PFSK-1 (cell line): ENCODE measurements at regions not wholly inside any gene's neighbourhood (a gene's known extent, or its start where the extent isn't known, plus 50 kb on each side); places are given as distances from the start of the nearest gene placed in this dataset.

Experiments
- FOXP2 ChIP-seq: optimal IDR thresholded peaks from 2 replicates; pipeline ENCODE3; 2011; ENCODE audit warnings: borderline replicate concordance, control low read depth, inconsistent platforms; ENCODE audit not compliant: insufficient read depth; ENCODE audit errors: extremely low read length, extremely low read depth
- POLR2AphosphoS5 ChIP-seq: IDR thresholded peaks from 2 replicates; pipeline ENCODE4 v1.6.1; 2012; ENCODE audit warnings: low read depth, mild to moderate bottlenecking, control low read depth, low read length, moderate library complexity
- REST ChIP-seq, 2 experiments: IDR thresholded peaks; 2 replicates each; pipeline versions ENCODE4 v1.6.1 to v1.8.0; 2011 to 2012; ENCODE audit warnings: low read depth in 2 of 2, low read length in 2 of 2, control low read depth in 1 of 2, inconsistent platforms in 1 of 2, mild to moderate bottlenecking in 1 of 2, moderate library complexity in 1 of 2; ENCODE audit not compliant: insufficient read depth in 1 of 2
- SIN3A ChIP-seq: IDR thresholded peaks from 2 replicates; pipeline ENCODE4 v1.6.1; 2012; ENCODE audit warnings: mild to moderate bottlenecking, low read length, moderate library complexity, borderline replicate concordance; ENCODE audit not compliant: insufficient read depth
- TAF1 ChIP-seq: IDR thresholded peaks from 2 replicates; pipeline ENCODE4 v1.6.1; 2012; ENCODE audit warnings: low read length, control low read depth, borderline replicate concordance; ENCODE audit not compliant: insufficient read depth

GRCh38 chr4:57270346-57270745, 160.2 kb upstream of the IGFBP7 start:
- TF ChIP-seq REST (IDR thresholded peaks at IDR 0.05; ENCODE audit: insufficient read depth in 1 of 2, low read depth in 2 of 2, low read length in 2 of 2) (no peak), POLR2AphosphoS5 (no peak), SIN3A (no peak), TAF1 (no peak), FOXP2 (no peak)

- TF ChIP-seq REST (IDR thresholded peaks at IDR 0.05; ENCODE audit: insufficient read depth in 1 of 2, low read depth in 2 of 2, low read length in 2 of 2) (no peak), TAF1 (no peak), POLR2AphosphoS5 (no peak), SIN3A (no peak), FOXP2 (no peak)
Observed at GRCh38 chr4:57265831-57266582, 155.8 kb upstream of the IGFBP7 start.

- no peak for TF ChIP-seq POLR2AphosphoS5
- TF ChIP-seq SIN3A, result no peak
- TF ChIP-seq TAF1, result no peak
- TF ChIP-seq REST (IDR thresholded peaks at IDR 0.05; ENCODE audit: insufficient read depth in 1 of 2, low read depth in 2 of 2, low read length in 2 of 2), result no peak
- TF ChIP-seq FOXP2, result no peak
Observed at GRCh38 chr4:57254754-57255153, 144.6 kb upstream of the IGFBP7 start.

GRCh38 chr4:57249083-57249482, 138.9 kb upstream of the IGFBP7 start:
- TF ChIP-seq POLR2AphosphoS5, result no peak
- TF ChIP-seq FOXP2, result no peak
- no peak for TF ChIP-seq REST (IDR thresholded peaks at IDR 0.05; ENCODE audit: insufficient read depth in 1 of 2, low read depth in 2 of 2, low read length in 2 of 2)
- TF ChIP-seq TAF1, result no peak
- no peak for TF ChIP-seq SIN3A

GRCh38 chr4:57243076-57243475, 132.9 kb upstream of the IGFBP7 start:
- no peak for TF ChIP-seq SIN3A
- no peak for TF ChIP-seq TAF1
- no peak for TF ChIP-seq REST (IDR thresholded peaks at IDR 0.05; ENCODE audit: insufficient read depth in 1 of 2, low read depth in 2 of 2, low read length in 2 of 2)
- TF ChIP-seq POLR2AphosphoS5, result no peak
- no peak for TF ChIP-seq FOXP2
